Right ventricle myocardium inferior (tissue), 1 donor: ENCODE measurements at regions not wholly inside any gene's neighbourhood (a gene's known extent, or its start where the extent isn't known, plus 50 kb on each side); places are given as distances from the start of the nearest gene placed in this dataset.
A peak's percentile ranks its signal among the peaks of the same experiment; 100 is the strongest.
"Not testable (repeated sequence)": the region's sequence is repeated elsewhere in the genome, so short reads cannot be mapped to it uniquely, and the experiment has no call there.

Experiments used
- ATAC-seq: fragments of 200-7000 bp; cut with Tn5 transposase; one replicate; pipeline ENCODE4 v1.9.1; 2020; ENCODE audit warnings: mild to moderate bottlenecking, moderate library complexity
- DNase-seq: peaks from one replicate; pipeline ENCODE4 v3.0.0; 2021; ENCODE audit errors: missing footprints
- intact Hi-C: fragments of 100-400 bp; cut with DNase I; formaldehyde crosslinking; loops from one replicate; pipeline ENCODE4 v1.11.0; 2022
- donor health status: DM: no; HTN: yes; CAD: no; lungs with severe emphysema.

GRCh38 chr1:99482286-99482685 lies 163.6 kb upstream of the PALMD start:
- ATAC-seq (no peak), DNase-seq (no peak)
- intact Hi-C loops, result loop anchor here (5.0 kb wide), 1 partner anchor 165 kb away; the partner anchor contains the start of gene PALMD

- DNase-seq (no peak), ATAC-seq (no peak)
- intact Hi-C loops, result loop anchor here (5.0 kb wide), 1 partner anchor 165 kb away; the partner anchor contains the start of gene PALMD
Observed at GRCh38 chr1:99482750-99483149, 163.2 kb upstream of the PALMD start.

GRCh38 chr1:99490031-99490430 lies 155.9 kb upstream of the PALMD start:
- no peak for DNase-seq
- ATAC-seq, result no peak
- intact Hi-C loops, result no loop called here

GRCh38 chr1:99496067-99496466 lies 149.8 kb upstream of the PALMD start:
- ATAC-seq (no peak), DNase-seq (no peak)
- intact Hi-C loops, result no loop called here

- ATAC-seq (no peak), DNase-seq (no peak)
- intact Hi-C loops, result no loop called here
Observed at GRCh38 chr1:99497690-99498089, 148.2 kb upstream of the PALMD start.

GRCh38 chr1:99500541-99500940 lies 145.4 kb upstream of the PALMD start:
- no peak for DNase-seq
- no peak for ATAC-seq
- intact Hi-C loops, result no loop called here

- no peak for DNase-seq
- ATAC-seq, result no peak
- intact Hi-C loops, result no loop called here
Observed at GRCh38 chr1:99501871-99502270, 144.0 kb upstream of the PALMD start.

- intact Hi-C loops, result no loop called here
- no peak for ATAC-seq
- no peak for DNase-seq
Observed at GRCh38 chr1:99502400-99502799, 143.5 kb upstream of the PALMD start.

- intact Hi-C loops, result no loop called here
- ATAC-seq (peak; percentile 80), DNase-seq (no peak)
Observed at GRCh38 chr1:99503276-99503747, 142.6 kb upstream of the PALMD start.

- intact Hi-C loops, result no loop called here
- no peak for ATAC-seq
- DNase-seq, result no peak
Observed at GRCh38 chr1:99504287-99504686, 141.6 kb upstream of the PALMD start.

GRCh38 chr1:99506631-99507030 lies 139.3 kb upstream of the PALMD start:
- DNase-seq (no peak), ATAC-seq (no peak)
- intact Hi-C loops, result no loop called here

GRCh38 chr1:99507446-99507845 lies 138.5 kb upstream of the PALMD start:
- DNase-seq, intact Hi-C loops, ATAC-seq: not testable (repeated sequence)

GRCh38 chr1:99507906-99508732 lies 137.8 kb upstream of the PALMD start:
- intact Hi-C loops, result no loop called here
- peak; percentile 45 for DNase-seq

GRCh38 chr1:99508733-99509445 lies 137.0 kb upstream of the PALMD start:
- ATAC-seq, intact Hi-C loops: not testable (repeated sequence)
- peak; percentile 40 for DNase-seq

More at GRCh38 chr1:99507906-99508732, 137.8 kb upstream of the PALMD start:
- no peak for ATAC-seq

GRCh38 chr1:99514823-99515552 lies 130.9 kb upstream of the PALMD start:
- intact Hi-C loops, ATAC-seq, DNase-seq: not testable (repeated sequence)

- ATAC-seq, result no peak
- DNase-seq, result no peak
- intact Hi-C loops, result no loop called here
Observed at GRCh38 chr1:99516141-99516540, 129.8 kb upstream of the PALMD start.

- no peak for ATAC-seq
- intact Hi-C loops, result no loop called here
- no peak for DNase-seq
Observed at GRCh38 chr1:99520121-99520520, 125.8 kb upstream of the PALMD start.

- no peak for DNase-seq
- intact Hi-C loops, result loop anchor here (5.0 kb wide), 1 partner anchor 38 kb away; no protein-coding TSS in a partner anchor
- no peak for ATAC-seq
Observed at GRCh38 chr1:99525331-99525730, 120.6 kb upstream of the PALMD start.

GRCh38 chr1:99527078-99527477 lies 118.8 kb upstream of the PALMD start:
- intact Hi-C loops, result loop anchor here (5.0 kb wide), 1 partner anchor 40 kb away; no protein-coding TSS in a partner anchor
- no peak for ATAC-seq
- no peak for DNase-seq
